ENCODE measurements at regions not wholly inside any gene's neighbourhood (a gene's known extent, or its start where the extent isn't known, plus 50 kb on each side); places are given as distances from the start of the nearest gene placed in this dataset.

DNA sequence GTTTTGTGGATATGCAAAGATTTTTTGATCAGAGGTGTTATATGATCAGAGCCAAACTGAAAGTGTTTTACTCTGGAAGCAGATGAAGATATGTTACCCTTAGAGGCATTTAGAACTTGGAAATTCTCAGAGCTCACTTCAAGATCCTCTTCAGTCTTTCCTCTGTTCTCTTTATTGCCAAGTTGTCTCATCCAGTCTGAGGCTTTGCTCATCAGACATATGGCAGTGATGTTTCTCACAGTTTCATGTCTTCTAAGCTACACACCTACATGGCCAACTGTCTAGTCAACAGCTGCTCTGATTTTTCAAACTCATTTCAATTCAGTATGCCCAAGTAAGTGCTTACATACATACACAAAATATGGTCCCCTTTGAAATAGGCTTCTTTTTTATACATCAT, 1504.3 kb upstream of the PIK3C3 start:
- TF ChIP-seq CTCF (IDR thresholded peaks at IDR 0.05; ENCODE audit: low read length) (no peak), EZH2 (IDR thresholded peaks at IDR 0.05; ENCODE audit: borderline replicate concordance, low read length) (no peak)
